Activated naive CD8-positive, alpha-beta T cell treated with anti-CD3 and anti-CD28 coated beads, Interleukin-2, amount 50 U/mL, for 24 hours (primary cell): ENCODE measurements at regions not wholly inside any gene's neighbourhood (a gene's known extent, or its start where the extent isn't known, plus 50 kb on each side); places are given as distances from the start of the nearest gene placed in this dataset.

Experiments used
- ATAC-seq: fragments of 150-1000 bp; cut with Tn5 transposase; one replicate; pipeline ENCODE4 v1.10.0; 2021
- DNase-seq: peaks from one replicate; pipeline ENCODE4 v3.0.0; 2021
- H3K27ac Mint-ChIP-seq: one replicate; pipeline ENCODE4 v1.8.0; 2021; ENCODE audit warnings: mild to moderate bottlenecking, mixed read lengths
- H3K27me3 Mint-ChIP-seq: one replicate; pipeline ENCODE4 v1.8.0; 2021; ENCODE audit warnings: mixed read lengths
- H3K36me3 Mint-ChIP-seq: one replicate; pipeline ENCODE4 v1.8.0; 2021; ENCODE audit warnings: low read depth, mixed read lengths
- H3K4me1 Mint-ChIP-seq: one replicate; pipeline ENCODE4 v1.8.0; 2021; ENCODE audit warnings: mixed read lengths
- H3K4me3 Mint-ChIP-seq: one replicate; pipeline ENCODE4 v1.8.0; 2021; ENCODE audit warnings: mild to moderate bottlenecking, moderate library complexity, mixed read lengths
- H3K9me3 Mint-ChIP-seq: one replicate; pipeline ENCODE4 v1.8.0; 2021; ENCODE audit warnings: mixed read lengths

DNA sequence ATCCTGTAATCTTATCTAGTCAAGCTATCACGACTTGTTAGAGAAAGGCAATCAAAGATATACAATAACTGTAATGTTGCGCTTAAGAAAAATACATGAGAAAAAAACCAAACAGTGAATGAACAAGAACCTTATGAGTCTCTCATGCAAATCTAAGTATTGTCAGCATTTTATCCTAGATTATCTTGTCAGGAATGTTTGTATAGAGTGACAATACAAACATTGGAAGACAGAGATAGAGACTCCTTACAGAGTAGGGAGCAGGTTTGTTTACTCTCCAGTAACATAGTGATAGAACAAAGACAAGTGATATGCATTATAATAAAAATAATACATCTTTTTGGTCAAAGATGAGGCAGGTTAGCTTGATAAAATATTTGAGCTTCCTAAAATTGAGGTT is 444.8 kb downstream of the SLITRK5 start:
- Mint-ChIP-seq H3K36me3 (no peaks in the 10 kb centered on the region), H3K4me1 (no peaks in the 10 kb centered on the region), H3K27ac (no peak overlapping the region), H3K4me3 (no peak overlapping the region), H3K9me3 (peaks cover 4% of the 10 kb centered on the region), H3K27me3 (no peaks in the 10 kb centered on the region)
- ATAC-seq (no peak), DNase-seq (no peak)

DNA sequence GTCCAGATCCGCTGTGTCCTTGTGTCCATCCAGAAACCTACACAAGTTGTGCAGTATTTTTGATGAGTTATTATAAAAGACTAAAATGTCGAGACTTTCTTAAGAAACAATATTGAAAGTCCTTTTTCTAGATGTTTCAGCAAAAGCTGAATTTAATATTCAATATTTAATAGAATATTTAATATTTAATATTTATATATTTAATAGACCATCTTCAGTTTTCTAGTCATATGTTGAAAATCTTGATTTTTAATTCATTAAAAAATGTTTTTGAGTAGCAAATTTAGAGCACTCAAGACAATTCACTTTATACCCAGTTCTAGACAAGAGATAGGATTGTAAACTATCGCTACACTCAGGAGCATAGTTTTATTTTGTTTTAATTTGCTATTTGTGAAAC is 447.8 kb downstream of the SLITRK5 start:
- DNase-seq (no peak), ATAC-seq (no peak)
- H3K9me3 Mint-ChIP-seq: peaks cover 10% of the 10 kb centered on the region
- H3K27me3 Mint-ChIP-seq: no peaks in the 10 kb centered on the region
- H3K4me3 Mint-ChIP-seq: no peak overlapping the region
- H3K36me3 Mint-ChIP-seq: no peaks in the 10 kb centered on the region
- H3K4me1 Mint-ChIP-seq: no peaks in the 10 kb centered on the region
- H3K27ac Mint-ChIP-seq: no peak overlapping the region

DNA sequence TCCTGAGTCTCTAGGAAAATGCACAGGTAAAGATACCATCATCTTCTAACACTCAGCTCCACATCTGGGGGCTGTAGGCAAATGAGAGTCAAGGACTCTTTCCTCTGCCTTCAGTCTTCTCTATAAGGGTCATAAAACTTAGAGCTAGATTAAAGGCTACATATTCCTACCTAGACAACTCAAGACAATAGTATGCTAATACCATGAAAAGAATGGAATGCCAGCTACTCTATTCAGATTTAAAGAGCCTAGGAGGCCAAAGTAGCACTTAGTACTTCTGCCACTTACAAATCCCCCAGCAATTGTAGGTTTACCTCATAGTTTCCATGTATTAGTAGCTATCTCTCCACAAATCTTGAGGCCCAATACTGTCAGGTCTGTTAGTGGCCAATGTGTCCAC is 453.0 kb downstream of the SLITRK5 start:
- no peaks in the 10 kb centered on the region for H3K36me3 Mint-ChIP-seq
- H3K27me3 Mint-ChIP-seq: no peaks in the 10 kb centered on the region
- peaks cover 14% of the 10 kb centered on the region for H3K9me3 Mint-ChIP-seq
- no peak overlapping the region for H3K4me3 Mint-ChIP-seq
- no peak overlapping the region for H3K27ac Mint-ChIP-seq
- DNase-seq (no peak), ATAC-seq (no peak)
- H3K4me1 Mint-ChIP-seq: no peaks in the 10 kb centered on the region

DNA sequence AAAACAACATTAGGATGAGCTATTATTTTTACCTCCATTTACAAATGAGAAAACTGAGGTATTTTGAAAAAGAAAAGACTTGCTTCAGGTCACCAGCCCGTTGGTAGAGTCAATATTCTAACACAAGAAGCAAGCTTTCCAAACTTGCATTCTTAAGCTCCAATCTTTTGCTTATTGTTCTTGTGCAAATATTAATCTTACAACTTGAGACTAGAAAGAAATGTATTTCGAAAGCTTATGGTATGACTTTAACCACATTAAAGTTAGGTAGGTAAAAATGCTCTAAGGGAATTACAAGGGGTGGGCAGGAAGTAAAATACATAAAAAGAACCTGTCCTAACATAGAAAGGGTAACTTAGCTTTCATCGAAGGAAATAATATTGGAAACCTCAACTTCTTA is 453.9 kb downstream of the SLITRK5 start:
- no peak overlapping the region for H3K27ac Mint-ChIP-seq
- no peaks in the 10 kb centered on the region for H3K36me3 Mint-ChIP-seq
- H3K4me3 Mint-ChIP-seq: no peak overlapping the region
- ATAC-seq: no peak
- H3K27me3 Mint-ChIP-seq: no peaks in the 10 kb centered on the region
- H3K9me3 Mint-ChIP-seq: peaks cover 14% of the 10 kb centered on the region
- H3K4me1 Mint-ChIP-seq: no peaks in the 10 kb centered on the region
- no peak for DNase-seq

GRCh38 chr13:88136098-88136790 is 465.1 kb downstream of the SLITRK5 start:
- Mint-ChIP-seq H3K4me1 (no peaks in the 10 kb centered on the region), H3K27me3 (no peaks in the 10 kb centered on the region), H3K9me3 (peaks cover 13% of the 10 kb centered on the region), H3K36me3 (no peaks in the 10 kb centered on the region), H3K27ac (no peak overlapping the region), H3K4me3 (no peak overlapping the region)
- no peak for ATAC-seq
- DNase-seq: no peak

DNA sequence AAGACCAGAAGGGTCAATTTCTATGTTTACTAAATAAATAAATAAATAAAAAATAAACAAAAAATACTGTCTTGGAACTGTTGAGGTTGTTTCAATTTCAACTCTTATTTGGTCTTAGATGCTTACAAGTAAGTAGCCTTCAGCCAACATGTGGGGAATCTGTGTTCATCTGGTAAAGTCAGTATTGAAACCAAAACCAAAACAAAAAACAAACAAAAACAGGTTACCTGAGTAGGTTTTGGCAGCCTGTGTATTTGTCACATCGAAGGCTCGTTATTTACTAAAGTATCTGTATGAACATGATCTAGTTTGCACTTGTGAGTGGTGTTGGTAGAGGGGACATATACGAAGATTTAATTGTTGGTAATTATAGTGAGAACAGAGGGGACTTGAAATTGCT is 471.5 kb downstream of the SLITRK5 start:
- ATAC-seq (no peak), DNase-seq (no peak)
- Mint-ChIP-seq H3K36me3 (no peaks in the 10 kb centered on the region), H3K27me3 (no peaks in the 10 kb centered on the region), H3K27ac (no peak overlapping the region), H3K4me3 (no peak overlapping the region), H3K9me3 (no peaks in the 10 kb centered on the region), H3K4me1 (no peaks in the 10 kb centered on the region)

DNA sequence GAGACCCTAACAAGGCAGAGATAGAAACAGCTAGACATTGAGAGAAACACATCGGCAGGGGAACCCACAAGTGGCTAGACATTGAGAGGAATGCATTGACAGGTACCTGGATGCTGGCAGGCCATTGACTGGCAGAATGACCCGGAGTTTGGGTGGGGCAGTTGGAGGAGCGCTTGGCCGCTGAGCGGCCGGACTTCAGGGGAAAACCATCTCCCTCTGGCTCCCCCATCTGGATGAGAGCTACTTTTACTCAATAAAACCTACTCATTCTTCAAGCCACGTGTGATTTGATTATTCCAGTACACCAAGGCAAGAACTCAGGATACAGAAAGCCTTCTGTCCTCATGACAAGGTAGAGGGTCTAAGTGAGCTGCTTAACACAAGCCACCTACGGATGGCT is 473.4 kb downstream of the SLITRK5 start:
- ATAC-seq (no peak), DNase-seq (no peak)
- H3K27me3 Mint-ChIP-seq: no peaks in the 10 kb centered on the region
- H3K9me3 Mint-ChIP-seq: no peaks in the 10 kb centered on the region
- no peaks in the 10 kb centered on the region for H3K36me3 Mint-ChIP-seq
- no peak overlapping the region for H3K27ac Mint-ChIP-seq
- H3K4me1 Mint-ChIP-seq: no peaks in the 10 kb centered on the region
- H3K4me3 Mint-ChIP-seq: no peak overlapping the region

DNA sequence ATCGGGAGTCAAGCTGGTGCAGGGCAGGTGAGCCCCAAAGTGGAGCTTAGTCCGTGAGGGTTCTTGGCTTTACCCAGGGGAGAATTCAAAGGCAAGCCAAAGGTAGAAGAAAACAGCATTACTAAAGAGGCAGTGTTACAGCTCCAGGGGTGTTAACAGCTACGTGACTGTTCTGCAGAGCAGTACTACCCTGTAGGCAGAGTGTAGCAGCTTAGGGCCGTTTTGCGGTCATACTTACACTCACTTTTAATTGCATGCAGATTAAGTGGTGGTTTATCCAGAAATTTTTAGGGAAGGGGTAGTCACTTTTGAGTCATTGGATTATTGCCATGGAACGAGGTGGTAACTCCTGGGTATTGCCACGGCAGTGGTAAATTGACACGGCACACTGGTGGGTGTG is 482.2 kb downstream of the SLITRK5 start:
- Mint-ChIP-seq H3K27me3 (no peaks in the 10 kb centered on the region), H3K9me3 (no peaks in the 10 kb centered on the region)

DNA sequence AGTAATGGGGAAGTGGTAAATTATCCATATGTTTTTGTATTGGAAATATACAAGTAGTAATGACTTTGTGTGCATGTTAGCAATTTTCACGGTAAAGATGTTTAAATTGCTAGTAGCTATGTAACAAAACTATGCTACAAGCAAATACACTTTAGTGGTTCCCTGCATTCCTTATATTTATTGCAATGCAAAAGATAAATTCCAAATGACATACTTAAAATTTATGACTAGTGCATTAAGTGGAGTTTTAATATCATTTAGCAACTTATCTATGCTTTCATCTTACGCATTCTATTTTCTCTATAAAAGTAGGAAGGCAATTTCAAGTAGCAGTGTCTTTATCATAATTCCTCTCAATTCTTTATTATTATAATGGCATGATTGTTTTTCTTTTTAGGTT is 482.8 kb downstream of the SLITRK5 start:
- Mint-ChIP-seq H3K27ac (no peak overlapping the region), H3K27me3 (no peaks in the 10 kb centered on the region), H3K4me1 (no peaks in the 10 kb centered on the region), H3K4me3 (no peak overlapping the region), H3K9me3 (no peaks in the 10 kb centered on the region), H3K36me3 (no peaks in the 10 kb centered on the region)
- ATAC-seq: no peak
- DNase-seq: no peak

More for the DNA sequence above, 482.2 kb downstream of the SLITRK5 start:
- H3K4me3 Mint-ChIP-seq: no peak overlapping the region
- no peak for DNase-seq
- H3K4me1 Mint-ChIP-seq: no peaks in the 10 kb centered on the region
- H3K36me3 Mint-ChIP-seq: no peaks in the 10 kb centered on the region
- no peak overlapping the region for H3K27ac Mint-ChIP-seq
- ATAC-seq: no peak

- Mint-ChIP-seq H3K9me3 (peaks cover 3% of the 10 kb centered on the region), H3K4me3 (no peak overlapping the region), H3K4me1 (no peaks in the 10 kb centered on the region), H3K36me3 (no peaks in the 10 kb centered on the region), H3K27me3 (no peaks in the 10 kb centered on the region), H3K27ac (no peak overlapping the region)
- no peak for DNase-seq
- ATAC-seq: no peak
These were observed 491.0 kb downstream of the SLITRK5 start for GRCh38 chr13:88162076-88162702.

DNA sequence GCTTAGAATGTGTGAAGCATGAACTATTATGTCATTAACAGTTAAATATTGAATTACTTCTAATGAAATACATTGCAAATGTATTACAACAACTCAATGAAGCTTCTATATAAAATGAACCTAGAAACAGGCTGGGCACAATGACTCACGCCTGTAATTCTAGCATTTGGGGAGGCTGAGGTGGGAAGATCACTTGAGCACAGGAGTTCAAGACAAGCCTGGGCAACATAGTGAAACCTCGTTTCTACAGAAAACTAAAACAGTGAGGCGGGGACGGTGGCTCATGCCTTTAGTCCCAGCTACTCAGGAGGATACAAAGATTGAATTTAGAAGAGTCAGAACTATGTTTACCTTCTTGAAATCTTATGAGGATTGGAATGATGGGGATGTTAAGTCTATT is 505.1 kb downstream of the SLITRK5 start:
- no peak for DNase-seq
- H3K4me3 Mint-ChIP-seq: no peak overlapping the region

GRCh38 chr13:88183440-88183839 is 512.3 kb downstream of the SLITRK5 start:
- H3K27me3 Mint-ChIP-seq: no peaks in the 10 kb centered on the region
- H3K9me3 Mint-ChIP-seq: peaks cover 4% of the 10 kb centered on the region
- H3K4me3 Mint-ChIP-seq: no peak overlapping the region
- no peaks in the 10 kb centered on the region for H3K36me3 Mint-ChIP-seq
- H3K4me1 Mint-ChIP-seq: no peaks in the 10 kb centered on the region
- no peak overlapping the region for H3K27ac Mint-ChIP-seq
- DNase-seq (no peak), ATAC-seq (no peak)

More for the DNA sequence above, 505.1 kb downstream of the SLITRK5 start:
- no peaks in the 10 kb centered on the region for H3K27me3 Mint-ChIP-seq
- ATAC-seq: no peak
- no peaks in the 10 kb centered on the region for H3K36me3 Mint-ChIP-seq
- H3K4me1 Mint-ChIP-seq: no peaks in the 10 kb centered on the region
- H3K9me3 Mint-ChIP-seq: peaks cover 3% of the 10 kb centered on the region
- no peak overlapping the region for H3K27ac Mint-ChIP-seq

DNA sequence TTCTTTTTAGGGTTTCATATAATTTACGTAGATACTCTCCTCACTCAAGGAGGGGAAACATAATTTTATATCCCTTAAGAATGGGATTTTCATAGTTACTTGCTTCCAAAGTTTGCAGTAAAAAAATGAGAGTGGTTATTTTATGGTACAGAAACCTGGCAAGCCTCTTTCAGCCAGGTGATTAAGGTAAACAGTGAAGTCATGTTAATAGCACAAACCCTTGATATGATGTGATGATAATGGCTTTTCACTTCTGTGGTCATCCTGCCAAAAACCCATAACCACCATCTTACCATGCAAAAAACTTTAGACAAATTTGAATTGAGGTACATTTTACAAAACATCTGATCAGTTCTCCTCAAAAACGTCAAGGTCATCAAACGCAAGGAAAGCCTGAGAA is 517.8 kb downstream of the SLITRK5 start:
- Mint-ChIP-seq H3K4me1 (no peaks in the 10 kb centered on the region), H3K36me3 (no peaks in the 10 kb centered on the region), H3K9me3 (peaks cover 13% of the 10 kb centered on the region), H3K27ac (no peak overlapping the region), H3K27me3 (no peaks in the 10 kb centered on the region), H3K4me3 (no peak overlapping the region)
- ATAC-seq (no peak), DNase-seq (no peak)

- Mint-ChIP-seq H3K4me3 (no peak overlapping the region), H3K27ac (no peak overlapping the region), H3K9me3 (peaks cover 9% of the 10 kb centered on the region), H3K4me1 (no peaks in the 10 kb centered on the region), H3K27me3 (no peaks in the 10 kb centered on the region), H3K36me3 (no peaks in the 10 kb centered on the region)
- no peak for ATAC-seq
- no peak for DNase-seq
These were observed 518.6 kb downstream of the SLITRK5 start for GRCh38 chr13:88189728-88190127.

DNA sequence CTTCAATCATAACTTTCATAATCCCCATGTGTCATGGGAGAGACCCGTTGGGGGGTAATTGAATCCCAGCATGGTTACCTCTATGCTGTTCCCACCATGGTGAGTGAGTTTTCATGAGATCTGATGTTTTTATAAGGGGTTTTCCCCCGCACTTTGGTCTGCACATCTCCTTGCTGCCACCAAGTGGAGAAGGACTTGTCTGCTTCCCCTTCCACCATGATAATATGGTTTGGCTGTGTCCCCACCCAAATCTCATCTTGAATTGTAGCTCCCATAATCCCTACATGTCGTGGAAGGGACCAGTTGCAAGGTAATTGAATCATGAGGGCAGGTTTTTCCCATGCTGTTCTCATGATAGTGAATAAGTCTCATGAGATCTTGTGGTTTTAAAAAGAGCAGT is 524.9 kb downstream of the SLITRK5 start:
- no peak for DNase-seq
- Mint-ChIP-seq H3K4me3 (no peak overlapping the region), H3K9me3 (peaks cover 16% of the 10 kb centered on the region), H3K27me3 (no peaks in the 10 kb centered on the region), H3K27ac (no peak overlapping the region), H3K4me1 (no peaks in the 10 kb centered on the region), H3K36me3 (no peaks in the 10 kb centered on the region)
- ATAC-seq: no peak

DNA sequence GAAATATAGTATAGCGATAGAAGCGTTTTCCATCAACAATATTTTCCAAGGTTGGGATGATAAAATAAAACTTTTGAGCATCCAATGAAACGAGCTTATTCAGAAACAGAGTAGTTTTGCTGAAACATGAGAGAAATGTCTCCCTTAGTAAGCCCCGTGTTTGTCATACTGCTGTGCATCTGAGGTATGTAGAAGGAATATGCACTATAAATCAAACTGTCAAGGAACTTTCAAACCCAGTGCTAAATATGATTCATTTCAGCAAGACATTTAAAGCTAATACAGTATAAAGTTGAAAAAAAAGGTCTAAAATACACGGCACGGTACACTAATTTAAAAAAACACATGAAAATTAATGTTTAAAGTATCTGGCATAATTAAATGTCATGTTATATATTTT is 546.2 kb downstream of the SLITRK5 start:
- DNase-seq: no peak
- Mint-ChIP-seq H3K4me1 (no peaks in the 10 kb centered on the region), H3K27ac (no peak overlapping the region), H3K4me3 (no peak overlapping the region), H3K36me3 (no peaks in the 10 kb centered on the region), H3K27me3 (no peaks in the 10 kb centered on the region), H3K9me3 (peaks cover 8% of the 10 kb centered on the region)
- no peak for ATAC-seq
